ENCODE measurements at regions not wholly inside any gene's neighbourhood (a gene's known extent, or its start where the extent isn't known, plus 50 kb on each side); places are given as distances from the start of the nearest gene placed in this dataset.
"Not testable (repeated sequence)": the region's sequence is repeated elsewhere in the genome, so short reads cannot be mapped to it uniquely, and the experiment has no call there.

- no peak for DNase-seq
- no peak for FAIRE-seq
These were observed 1107.6 kb upstream of the SLC39A10 start for GRCh38 chr2:194549387-194549786.

GRCh38 chr2:194545978-194546377, 1111.0 kb upstream of the SLC39A10 start:
- no peaks in the 10 kb centered on the region for H3K9me3 ChIP-seq
- no peaks in the 10 kb centered on the region for H3K4me1 ChIP-seq
- TF ChIP-seq CTCF (IDR thresholded peaks at IDR 0.05): no peak
- H3K27me3 ChIP-seq: no peaks in the 10 kb centered on the region
- intact Hi-C loops (cut with DNase I): no loop called here
- H3K27ac ChIP-seq: no peak overlapping the region
- DNase-seq (no peak), ATAC-seq (no peak), FAIRE-seq (peak; percentile 9)
- 39 to 45% methylated on average over 1 of the region's 1 CpG for WGBS, 2 donors
- H3K36me3 ChIP-seq: no peaks in the 10 kb centered on the region
- H3K4me3 ChIP-seq: no peak overlapping the region

More at GRCh38 chr2:194549387-194549786, 1107.6 kb upstream of the SLC39A10 start:
- Histone ChIP-seq H3K36me3 (no peaks in the 10 kb centered on the region), H3K27ac (no peak overlapping the region), H3K4me3 (no peak overlapping the region), H3K4me1 (no peaks in the 10 kb centered on the region), H3K27me3 (no peaks in the 10 kb centered on the region), H3K9me3 (no peaks in the 10 kb centered on the region)
- no peak for TF ChIP-seq CTCF (IDR thresholded peaks at IDR 0.05)
- 53 to 68% methylated on average over 2 of the region's 2 CpGs for WGBS, 2 donors
- intact Hi-C loops (cut with DNase I): no loop called here
- ATAC-seq: no peak

- FAIRE-seq (no peak), ATAC-seq (no peak), DNase-seq (no peak)
- Histone ChIP-seq H3K36me3 (no peaks in the 10 kb centered on the region), H3K9me3 (no peaks in the 10 kb centered on the region), H3K27ac (no peak overlapping the region), H3K27me3 (no peaks in the 10 kb centered on the region), H3K4me1 (no peaks in the 10 kb centered on the region), H3K4me3 (no peak overlapping the region)
- intact Hi-C loops (cut with DNase I): no loop called here
- no peak for TF ChIP-seq CTCF (IDR thresholded peaks at IDR 0.05)
These were observed 1117.6 kb upstream of the SLC39A10 start for GRCh38 chr2:194539425-194539824.

GRCh38 chr2:194526121-194526520, 1130.9 kb upstream of the SLC39A10 start:
- no peak for TF ChIP-seq CTCF (IDR thresholded peaks at IDR 0.05)
- ATAC-seq (no peak), DNase-seq (no peak), FAIRE-seq (no peak)
- intact Hi-C loops (cut with DNase I): no loop called here
- H3K4me1 ChIP-seq: no peaks in the 10 kb centered on the region
- no peak overlapping the region for H3K27ac ChIP-seq
- no peaks in the 10 kb centered on the region for H3K9me3 ChIP-seq
- no peaks in the 10 kb centered on the region for H3K36me3 ChIP-seq
- no peak overlapping the region for H3K4me3 ChIP-seq
- no peaks in the 10 kb centered on the region for H3K27me3 ChIP-seq

- Histone ChIP-seq H3K4me3 (no peak overlapping the region), H3K27ac (no peak overlapping the region), H3K27me3 (no peaks in the 10 kb centered on the region), H3K4me1 (no peaks in the 10 kb centered on the region), H3K36me3 (no peaks in the 10 kb centered on the region), H3K9me3 (no peaks in the 10 kb centered on the region)
- 38 to 44% methylated on average over 2 of the region's 2 CpGs for WGBS, 2 donors
- ATAC-seq: no peak
- no peak for FAIRE-seq
- DNase-seq: no peak
- intact Hi-C loops (cut with DNase I): no loop called here
- no peak for TF ChIP-seq CTCF (IDR thresholded peaks at IDR 0.05)
These were observed 1142.7 kb upstream of the SLC39A10 start for GRCh38 chr2:194514281-194514680.

- H3K27ac ChIP-seq; H3K27me3 ChIP-seq; FAIRE-seq; intact Hi-C loops (cut with DNase I); H3K9me3 ChIP-seq; DNase-seq; ATAC-seq; H3K4me1 ChIP-seq; H3K36me3 ChIP-seq; H3K4me3 ChIP-seq: not testable (repeated sequence)
- WGBS, 2 donors: 72 to 87% methylated on average over 2 of the region's 2 CpGs
These were observed 1146.0 kb upstream of the SLC39A10 start for GRCh38 chr2:194511070-194511469.

- H3K4me3 ChIP-seq; ATAC-seq; H3K4me1 ChIP-seq; H3K27ac ChIP-seq; intact Hi-C loops (cut with DNase I); H3K27me3 ChIP-seq; FAIRE-seq; H3K9me3 ChIP-seq; H3K36me3 ChIP-seq; DNase-seq: not testable (repeated sequence)
- 26 to 56% methylated on average over 3 of the region's 3 CpGs for WGBS, 2 donors
These were observed 1152.2 kb upstream of the SLC39A10 start for GRCh38 chr2:194504876-194505275.
